Activated T-cell treated with anti-CD3 and anti-CD28 coated beads, Interleukin-2, amount 50 U/mL, for 72 hours (primary cell): ENCODE measurements at regions not wholly inside any gene's neighbourhood (a gene's known extent, or its start where the extent isn't known, plus 50 kb on each side); places are given as distances from the start of the nearest gene placed in this dataset.
"Not testable (repeated sequence)": the region's sequence is repeated elsewhere in the genome, so short reads cannot be mapped to it uniquely, and the experiment has no call there.

ENCODE experiments used
- ATAC-seq, 2 donors: fragments of 150-1000 bp; cut with Tn5 transposase; replicated peaks in 1 of 2; 2 replicates each; pipeline ENCODE4 v1.10.0; 2021; ENCODE audit warnings: moderate library complexity in 2 of 2, mild to moderate bottlenecking in 1 of 2
- DNase-seq, 2 donors: peaks; one replicate each; pipeline ENCODE4 v3.0.0; 2021 to 2022; ENCODE audit warnings: mixed read lengths in 1 of 2
- H3K27ac Mint-ChIP-seq: one replicate; pipeline ENCODE4 v1.8.0; 2022; ENCODE audit warnings: mild to moderate bottlenecking, moderate library complexity, mixed read lengths
- H3K27me3 Mint-ChIP-seq: one replicate; pipeline ENCODE4 v1.8.0; 2022; ENCODE audit warnings: low read depth, mixed read lengths
- H3K36me3 Mint-ChIP-seq, 2 donors: one replicate each; pipeline ENCODE4 v1.8.0; 2022; ENCODE audit warnings: mixed read lengths in 2 of 2, mild to moderate bottlenecking in 1 of 2; ENCODE audit not compliant: insufficient read depth in 2 of 2
- H3K4me1 Mint-ChIP-seq: one replicate; pipeline ENCODE4 v1.8.0; 2022; ENCODE audit warnings: low read depth, mixed read lengths
- H3K4me3 Mint-ChIP-seq, 2 donors: one replicate each; pipeline ENCODE4 v1.8.0; 2022; ENCODE audit warnings: mild to moderate bottlenecking in 2 of 2, mixed read lengths in 2 of 2, moderate library complexity in 2 of 2
- H3K9me3 Mint-ChIP-seq, 2 donors: one replicate each; pipeline ENCODE4 v1.8.0; 2022; ENCODE audit warnings: mixed read lengths in 2 of 2

DNA sequence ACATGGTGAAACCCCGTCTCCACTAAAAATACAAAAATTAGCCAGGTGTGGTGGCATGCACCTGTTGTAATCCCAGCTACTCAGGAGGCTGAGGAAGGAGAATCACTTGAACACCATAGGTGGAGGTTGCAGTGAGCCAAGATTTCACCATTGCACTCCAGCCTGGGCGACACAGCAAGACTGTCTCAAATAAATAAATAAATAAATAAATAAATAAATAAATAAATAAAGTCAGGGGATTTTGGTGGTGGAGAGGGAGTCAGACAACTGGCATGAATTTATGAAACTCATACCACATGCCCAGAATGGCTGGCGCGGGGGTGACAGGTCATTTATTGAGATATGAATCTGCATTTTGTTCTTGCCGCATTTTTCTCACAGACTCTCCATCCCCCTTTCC lies 126.9 kb upstream of the NANOS1 start:
- not testable (repeated sequence) for H3K4me1 Mint-ChIP-seq, ATAC-seq, H3K27ac Mint-ChIP-seq, DNase-seq, H3K9me3 Mint-ChIP-seq, H3K36me3 Mint-ChIP-seq, H3K4me3 Mint-ChIP-seq
- H3K27me3 Mint-ChIP-seq, result peaks cover 23% of the 10 kb centered on the region

GRCh38 chr10:118903251-118903650 lies 126.3 kb upstream of the NANOS1 start:
- Mint-ChIP-seq H3K9me3 (no peaks in the 10 kb centered on the region), H3K27ac (no peak overlapping the region), H3K4me3 (no peak overlapping the region), H3K27me3 (peaks cover 23% of the 10 kb centered on the region), H3K4me1 (no peaks in the 10 kb centered on the region), H3K36me3 (no peaks in the 10 kb centered on the region)
- no peak for DNase-seq
- ATAC-seq, result no peak

DNA sequence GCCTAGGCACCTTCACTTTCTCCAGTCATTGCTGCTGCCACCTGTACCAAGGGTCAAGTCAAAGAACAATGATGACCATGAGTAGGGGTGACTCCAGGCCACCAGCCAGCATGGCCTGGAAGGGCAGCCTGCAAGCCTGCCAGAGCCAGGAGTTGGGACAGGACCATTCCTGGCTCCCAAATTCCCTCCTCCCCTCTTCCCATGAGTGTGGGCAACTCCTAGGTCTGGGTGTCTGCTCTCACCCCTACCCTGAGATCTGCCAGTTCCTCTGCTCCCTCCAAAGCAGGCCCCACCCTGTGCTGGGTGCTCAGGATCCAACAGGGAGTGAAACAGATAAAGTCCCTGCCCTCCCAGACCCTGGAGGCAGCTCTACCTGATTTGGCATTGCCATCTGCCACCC lies 125.8 kb upstream of the NANOS1 start:
- H3K36me3 Mint-ChIP-seq, result no peaks in the 10 kb centered on the region
- no peaks in the 10 kb centered on the region for H3K4me1 Mint-ChIP-seq
- no peak overlapping the region for H3K4me3 Mint-ChIP-seq
- H3K9me3 Mint-ChIP-seq, result no peaks in the 10 kb centered on the region
- no peak for ATAC-seq
- peaks cover 23% of the 10 kb centered on the region for H3K27me3 Mint-ChIP-seq
- no peak for DNase-seq
- H3K27ac Mint-ChIP-seq, result no peak overlapping the region

DNA sequence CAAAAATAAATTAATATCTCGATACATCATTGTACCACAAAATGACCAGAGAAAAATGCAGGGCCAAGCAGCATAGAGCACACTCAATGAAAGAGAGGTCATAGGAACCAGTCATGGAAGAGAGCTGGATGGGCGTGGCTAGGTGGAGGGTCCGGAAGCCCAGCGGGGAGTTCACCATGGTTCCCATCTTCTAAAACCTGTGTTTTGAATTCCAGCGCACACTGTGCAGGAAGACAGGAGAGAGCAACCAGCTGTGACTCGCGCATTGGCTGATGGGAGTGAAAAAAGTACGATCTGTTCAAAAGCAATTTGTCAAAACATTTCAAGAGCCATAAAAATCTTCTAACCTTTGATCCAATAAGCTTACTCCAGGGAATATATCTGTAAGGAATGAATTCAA lies 125.2 kb upstream of the NANOS1 start:
- no peak for ATAC-seq
- no peak overlapping the region for H3K4me3 Mint-ChIP-seq
- no peak for DNase-seq

GRCh38 chr10:118907051-118907450 lies 122.5 kb upstream of the NANOS1 start:
- no peaks in the 10 kb centered on the region for H3K36me3 Mint-ChIP-seq
- DNase-seq, result no peak

More for the DNA sequence above, 125.2 kb upstream of the NANOS1 start:
- H3K27ac Mint-ChIP-seq, result no peak overlapping the region
- H3K36me3 Mint-ChIP-seq, result no peaks in the 10 kb centered on the region
- H3K4me1 Mint-ChIP-seq, result no peaks in the 10 kb centered on the region
- no peaks in the 10 kb centered on the region for H3K9me3 Mint-ChIP-seq
- peaks cover 23% of the 10 kb centered on the region for H3K27me3 Mint-ChIP-seq

DNA sequence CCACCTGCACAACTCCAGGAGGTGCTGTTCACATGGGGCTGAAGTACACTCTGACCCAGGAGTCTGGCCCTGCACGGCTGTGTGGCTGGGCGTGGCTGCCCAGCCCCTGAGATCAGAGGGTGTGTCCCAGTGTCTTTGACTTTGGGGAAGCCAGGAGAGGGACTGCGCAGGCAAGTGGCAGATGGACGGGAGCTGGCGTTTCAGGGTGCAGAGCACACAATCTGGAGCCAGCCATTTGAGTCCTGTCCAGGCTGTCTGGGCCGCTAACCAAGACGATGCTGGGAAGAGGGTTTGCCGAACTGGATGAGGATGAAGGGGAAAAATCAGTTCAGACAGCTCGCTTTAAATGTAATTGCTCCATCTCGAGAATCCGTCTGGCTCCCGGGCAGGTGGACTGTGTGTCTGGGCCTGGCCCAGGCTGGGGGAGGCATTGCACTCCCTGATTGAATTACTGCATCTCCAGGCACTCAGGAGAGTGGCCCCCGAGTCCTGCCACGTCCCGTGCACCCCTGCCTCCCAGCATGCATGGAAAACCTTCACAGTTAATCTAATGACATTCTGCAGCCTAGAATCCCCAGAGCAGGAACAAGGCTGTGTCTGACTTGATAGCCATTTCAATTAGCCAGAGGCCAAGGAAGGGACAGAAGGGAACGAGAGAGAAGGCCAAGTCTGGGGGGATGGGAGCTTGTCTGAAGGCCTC lies 120.8 kb upstream of the NANOS1 start:
- Mint-ChIP-seq H3K27me3 (peaks cover 29% of the 10 kb centered on the region), H3K4me3 (no peak overlapping the region), H3K27ac (no peak overlapping the region), H3K4me1 (no peaks in the 10 kb centered on the region), H3K36me3 (no peaks in the 10 kb centered on the region), H3K9me3 (no peaks in the 10 kb centered on the region)
- DNase-seq, result no peak
- ATAC-seq, result no peak

More at GRCh38 chr10:118907051-118907450, 122.5 kb upstream of the NANOS1 start:
- Mint-ChIP-seq H3K4me1 (no peaks in the 10 kb centered on the region), H3K4me3 (no peak overlapping the region), H3K27me3 (peaks cover 26% of the 10 kb centered on the region), H3K27ac (no peak overlapping the region), H3K9me3 (no peaks in the 10 kb centered on the region)
- ATAC-seq, result no peak

GRCh38 chr10:118910702-118911101 lies 118.8 kb upstream of the NANOS1 start:
- Mint-ChIP-seq H3K27me3 (peaks cover 21% of the 10 kb centered on the region), H3K27ac (no peak overlapping the region), H3K36me3 (no peaks in the 10 kb centered on the region), H3K4me1 (no peaks in the 10 kb centered on the region), H3K9me3 (no peaks in the 10 kb centered on the region), H3K4me3 (no peak overlapping the region)
- DNase-seq, result no peak
- no peak for ATAC-seq

DNA sequence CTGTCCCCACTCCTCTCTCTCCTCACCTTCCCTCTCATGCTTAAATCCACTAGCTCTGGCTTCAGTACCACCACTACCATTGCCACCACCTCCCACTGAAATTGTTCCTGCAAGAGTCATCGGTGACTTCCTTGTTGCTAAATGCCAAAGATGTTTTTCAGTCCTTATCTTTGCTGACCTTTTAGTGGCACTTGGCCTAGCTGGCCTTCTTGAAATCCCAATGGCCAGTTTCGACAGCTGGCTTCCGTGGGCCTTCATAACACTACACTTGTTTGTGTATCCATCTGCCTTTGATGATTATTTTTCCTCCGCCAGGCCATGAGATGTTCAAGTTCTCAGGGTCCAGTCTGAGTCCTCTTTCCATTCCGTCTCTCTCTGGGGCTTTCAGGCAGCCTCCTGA lies 118.2 kb upstream of the NANOS1 start:
- Mint-ChIP-seq H3K27me3 (peaks cover 21% of the 10 kb centered on the region), H3K4me3 (no peak overlapping the region), H3K27ac (no peak overlapping the region), H3K9me3 (no peaks in the 10 kb centered on the region), H3K36me3 (no peaks in the 10 kb centered on the region), H3K4me1 (no peaks in the 10 kb centered on the region)
- DNase-seq (no peak), ATAC-seq (no peak)

DNA sequence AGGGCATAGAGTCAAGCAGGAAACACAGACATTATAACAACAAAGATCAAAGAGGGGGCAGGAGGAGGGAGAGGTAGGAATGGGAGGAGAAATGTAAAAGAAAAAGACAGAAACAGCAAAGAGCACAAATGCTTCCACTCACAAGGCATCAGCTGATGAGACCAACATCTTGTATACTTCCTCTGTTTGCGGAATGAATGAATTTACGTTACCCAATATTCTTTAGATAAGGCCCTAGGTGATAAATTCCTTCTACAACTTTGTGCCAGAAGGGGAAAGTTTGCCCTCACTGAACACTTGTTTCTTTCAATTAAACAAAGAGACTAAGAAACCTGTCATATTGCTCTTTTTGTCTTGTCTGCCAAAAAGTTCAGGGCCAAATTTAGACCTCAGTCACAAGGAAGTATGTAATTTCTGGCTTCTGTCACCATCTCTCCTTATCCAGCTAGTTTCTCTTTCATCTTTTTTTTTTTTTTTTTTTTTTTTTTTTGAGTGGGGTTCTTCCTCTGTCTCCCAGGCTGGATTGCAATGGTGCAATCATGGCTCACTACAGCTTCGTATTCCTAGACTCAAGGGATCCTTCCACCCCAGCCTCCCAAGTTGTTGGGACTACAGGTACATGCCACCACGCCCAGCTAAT lies 116.4 kb upstream of the NANOS1 start:
- Mint-ChIP-seq H3K36me3 (no peaks in the 10 kb centered on the region), H3K4me3 (no peak overlapping the region), H3K4me1 (no peaks in the 10 kb centered on the region), H3K27me3 (peaks cover 21% of the 10 kb centered on the region), H3K9me3 (no peaks in the 10 kb centered on the region), H3K27ac (no peak overlapping the region)
- DNase-seq (no peak), ATAC-seq (no peak)

- no peak overlapping the region for H3K27ac Mint-ChIP-seq
- ATAC-seq, result no peak
- no peaks in the 10 kb centered on the region for H3K4me1 Mint-ChIP-seq
- H3K36me3 Mint-ChIP-seq, result no peaks in the 10 kb centered on the region
- H3K9me3 Mint-ChIP-seq, result no peaks in the 10 kb centered on the region
- peaks cover 21% of the 10 kb centered on the region for H3K27me3 Mint-ChIP-seq
- H3K4me3 Mint-ChIP-seq, result no peak overlapping the region
- no peak for DNase-seq
Observed at GRCh38 chr10:118913825-118914224, 115.7 kb upstream of the NANOS1 start.

- no peaks in the 10 kb centered on the region for H3K36me3 Mint-ChIP-seq
Observed at GRCh38 chr10:118914629-118915028, 114.9 kb upstream of the NANOS1 start.

DNA sequence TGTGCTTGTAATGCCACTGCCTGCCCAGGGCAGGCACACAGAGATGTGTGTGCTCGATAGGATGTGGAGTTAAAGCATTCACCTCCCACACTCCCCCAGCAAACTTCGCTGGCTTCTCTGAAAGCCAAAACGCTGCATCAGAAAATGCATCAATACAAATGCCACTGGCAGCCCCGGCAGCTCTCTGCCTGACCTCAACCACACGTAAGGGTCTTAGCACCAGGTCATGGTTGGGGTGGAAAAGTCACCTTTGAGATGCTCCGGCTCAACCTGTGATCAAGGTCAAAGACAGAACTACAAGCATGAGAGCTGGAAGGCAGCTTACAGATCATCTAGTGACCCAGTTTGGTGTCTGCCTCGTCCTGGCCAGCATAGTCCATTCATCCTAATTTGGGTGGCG lies 114.4 kb upstream of the NANOS1 start:
- no peak overlapping the region for H3K27ac Mint-ChIP-seq
- H3K27me3 Mint-ChIP-seq, result peaks cover 21% of the 10 kb centered on the region
- DNase-seq (no peak), ATAC-seq (no peak)
- no peak overlapping the region for H3K4me3 Mint-ChIP-seq
- H3K4me1 Mint-ChIP-seq, result no peaks in the 10 kb centered on the region
- H3K36me3 Mint-ChIP-seq, result no peaks in the 10 kb centered on the region
- no peaks in the 10 kb centered on the region for H3K9me3 Mint-ChIP-seq

More at GRCh38 chr10:118914629-118915028, 114.9 kb upstream of the NANOS1 start:
- no peak overlapping the region for H3K4me3 Mint-ChIP-seq
- H3K27me3 Mint-ChIP-seq, result peaks cover 21% of the 10 kb centered on the region
- no peak overlapping the region for H3K27ac Mint-ChIP-seq
- no peaks in the 10 kb centered on the region for H3K9me3 Mint-ChIP-seq
- no peaks in the 10 kb centered on the region for H3K4me1 Mint-ChIP-seq
- DNase-seq (no peak), ATAC-seq (no peak)

DNA sequence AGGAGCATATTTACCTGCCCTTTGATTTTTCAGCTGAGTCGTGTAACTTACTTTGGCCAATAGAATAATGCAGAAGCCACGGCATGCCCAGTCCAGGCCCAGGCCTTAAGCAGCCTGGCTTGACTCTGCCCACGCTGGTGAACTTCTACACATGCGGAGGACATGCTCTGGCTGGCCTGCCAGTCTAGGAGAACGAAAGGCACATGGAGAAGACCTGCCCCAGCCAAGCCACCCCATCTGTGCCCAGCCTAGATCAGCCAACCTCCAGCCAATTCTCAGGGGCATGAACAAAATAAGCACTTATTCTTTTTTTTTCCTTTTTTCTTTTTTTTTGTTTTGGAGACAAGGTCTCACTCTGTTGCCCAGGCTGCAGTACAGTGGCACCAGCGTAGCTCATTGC lies 112.7 kb upstream of the NANOS1 start:
- Mint-ChIP-seq H3K27ac (no peak overlapping the region), H3K27me3 (peaks cover 20% of the 10 kb centered on the region), H3K9me3 (no peaks in the 10 kb centered on the region), H3K4me3 (no peak overlapping the region), H3K36me3 (no peaks in the 10 kb centered on the region), H3K4me1 (no peaks in the 10 kb centered on the region)
- ATAC-seq (no peak), DNase-seq (no peak)

GRCh38 chr10:118917701-118918100 lies 111.8 kb upstream of the NANOS1 start:
- no peaks in the 10 kb centered on the region for H3K9me3 Mint-ChIP-seq
- no peak for ATAC-seq
- no peak overlapping the region for H3K4me3 Mint-ChIP-seq
- no peak overlapping the region for H3K27ac Mint-ChIP-seq
- DNase-seq, result no peak
- H3K36me3 Mint-ChIP-seq, result no peaks in the 10 kb centered on the region
- no peaks in the 10 kb centered on the region for H3K4me1 Mint-ChIP-seq
- H3K27me3 Mint-ChIP-seq, result peaks cover 16% of the 10 kb centered on the region
